Skeletal muscle satellite cell (primary cell): ENCODE measurements at regions not wholly inside any gene's neighbourhood (a gene's known extent, or its start where the extent isn't known, plus 50 kb on each side); places are given as distances from the start of the nearest gene placed in this dataset. TPM values are rescaled to one million over a fixed set of nuclear protein-coding genes. Genes with fewer than 3 reads are reported as not detected.

Source experiments
- small RNA-seq: library from RNA; depleted of rRNA; stranded (forward); fragments of <200 nt; gene quantifications from one replicate; pipeline ENCODE3, GENCODE V24; 2012

Small RNA genes in the stretch of these regions (small RNA-seq; reads per million reads assigned to genes)
- gene RNU4ATAC9P: not detected
